Left cardiac atrium (tissue), 4 donors: ENCODE measurements at regions not wholly inside any gene's neighbourhood (a gene's known extent, or its start where the extent isn't known, plus 50 kb on each side); places are given as distances from the start of the nearest gene placed in this dataset.

Experiments used
- ATAC-seq, 2 donors: fragments of 200-7000 bp; cut with Tn5 transposase; one replicate each; pipeline ENCODE4 v1.9.1; 2020; ENCODE audit warnings: mild to moderate bottlenecking in 2 of 2, moderate library complexity in 2 of 2
- DNase-seq: peaks from one replicate; pipeline ENCODE4 v3.0.0-alpha.2; 2020
- intact Hi-C, 2 donors: fragments of 100-400 bp; cut with DNase I; formaldehyde crosslinking; loops; one replicate each; pipeline versions ENCODE4 v1.14.1 to v1.15.1; 2022 to 2023
- donor health status: DM: no; HTN: yes; CAD: no.
- donor health status: DM: no; HTN: yes; CAD: no; lungs with severe emphysema.
- donor health status: DM: yes; HTN: yes; CAD: no.
- donor health status: Dilated cardiomyopathy.

DNA sequence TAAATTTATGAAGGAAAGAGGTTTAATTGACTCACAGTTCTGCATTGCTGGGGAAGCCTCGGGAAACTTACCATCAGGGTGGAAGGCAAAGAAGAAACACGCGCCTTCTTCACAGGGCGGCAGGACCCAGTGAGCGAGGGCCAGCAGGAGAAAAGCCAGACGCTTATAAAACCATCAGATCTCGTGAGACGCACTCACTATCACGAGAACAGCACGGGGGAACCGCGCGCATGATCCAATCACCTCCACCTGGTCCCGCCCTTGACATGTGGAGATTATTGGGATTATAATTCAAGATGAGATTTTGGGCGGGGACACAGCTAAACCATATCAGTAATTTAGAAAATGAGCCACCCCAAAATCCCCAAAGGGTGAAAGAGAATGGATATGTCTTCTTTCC is 187.1 kb downstream of the RAP2A start:
- intact Hi-C loops: no loop called here
- ATAC-seq: no peak
- DNase-seq: no peak

DNA sequence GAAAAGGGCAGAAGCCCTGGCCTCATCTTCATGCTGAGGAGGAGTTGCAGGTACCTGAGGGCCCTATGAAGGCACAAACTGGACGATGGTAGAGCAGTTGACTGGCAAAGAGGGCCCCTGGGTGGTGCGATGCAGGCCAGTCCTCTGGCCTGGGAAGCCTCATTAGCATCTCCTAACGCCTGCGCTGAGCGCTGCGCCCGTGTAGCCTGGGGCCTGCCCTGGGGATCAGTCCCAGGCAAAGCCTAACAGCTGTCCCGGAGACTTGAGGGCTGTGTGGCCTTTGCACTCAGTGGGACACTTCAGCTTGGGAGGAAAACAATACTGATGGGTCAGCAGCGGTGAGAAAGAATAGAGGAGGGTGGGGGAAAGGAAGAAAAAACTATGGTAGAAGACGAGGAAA is 187.7 kb downstream of the RAP2A start:
- ATAC-seq (no peak), DNase-seq (no peak)
- intact Hi-C loops: no loop called here

DNA sequence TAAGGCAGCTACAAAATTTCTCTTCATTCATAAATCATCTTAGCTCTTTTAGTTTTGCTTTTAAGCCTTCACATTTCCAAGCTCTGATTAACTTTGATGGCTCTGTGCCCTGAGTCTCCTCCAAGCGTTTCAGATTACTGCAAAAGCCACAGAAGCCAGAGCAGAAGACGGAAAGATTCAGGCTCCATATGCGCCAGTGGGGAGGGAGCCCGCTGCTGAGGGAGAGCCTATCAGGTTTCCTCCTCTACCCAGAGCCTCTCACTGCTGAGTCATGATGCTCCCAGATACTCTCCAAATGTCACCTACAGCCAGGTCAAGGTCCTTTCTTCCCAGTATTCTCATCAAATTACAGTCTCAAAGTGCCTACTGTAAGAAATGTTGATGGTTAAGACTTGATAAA is 193.6 kb downstream of the RAP2A start:
- ATAC-seq (peak; percentile 94 to 97), DNase-seq (peak; percentile 62)

DNA sequence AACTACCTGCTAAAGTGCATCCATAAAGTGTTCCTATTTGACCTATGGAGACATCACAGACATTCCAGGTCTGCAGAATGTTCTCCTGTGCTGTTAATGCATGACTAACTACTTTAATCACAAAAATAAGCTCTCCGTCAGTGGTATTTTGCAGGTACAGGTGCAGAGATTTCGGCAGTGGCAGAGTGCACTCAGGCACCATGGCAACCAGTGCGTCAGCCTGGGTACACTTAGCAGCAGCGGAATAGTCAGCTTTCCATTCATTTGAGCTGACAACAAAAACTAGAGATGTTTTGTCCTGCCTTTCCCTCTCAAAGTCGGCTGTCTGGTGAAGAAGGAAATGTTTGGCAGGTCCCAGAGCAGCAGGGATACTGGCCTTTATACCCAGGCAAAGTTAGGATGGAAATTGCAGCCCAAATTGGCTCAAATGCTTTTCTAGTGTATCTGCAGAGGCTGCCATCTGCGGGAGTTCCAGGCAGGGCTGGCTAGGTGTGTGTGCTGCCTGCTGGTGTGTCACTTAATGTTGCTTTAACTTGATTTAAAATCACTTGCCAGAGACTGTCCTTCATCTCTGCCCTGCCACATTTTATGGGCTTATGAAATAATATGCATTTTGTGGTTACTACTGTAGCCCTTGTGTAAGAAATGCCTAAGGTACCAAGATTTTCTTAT is 195.8 kb downstream of the RAP2A start:
- ATAC-seq (no peak), DNase-seq (no peak)
- intact Hi-C loops: no loop called here

More for the DNA sequence above, 193.6 kb downstream of the RAP2A start:
- intact Hi-C loops: no loop called here

DNA sequence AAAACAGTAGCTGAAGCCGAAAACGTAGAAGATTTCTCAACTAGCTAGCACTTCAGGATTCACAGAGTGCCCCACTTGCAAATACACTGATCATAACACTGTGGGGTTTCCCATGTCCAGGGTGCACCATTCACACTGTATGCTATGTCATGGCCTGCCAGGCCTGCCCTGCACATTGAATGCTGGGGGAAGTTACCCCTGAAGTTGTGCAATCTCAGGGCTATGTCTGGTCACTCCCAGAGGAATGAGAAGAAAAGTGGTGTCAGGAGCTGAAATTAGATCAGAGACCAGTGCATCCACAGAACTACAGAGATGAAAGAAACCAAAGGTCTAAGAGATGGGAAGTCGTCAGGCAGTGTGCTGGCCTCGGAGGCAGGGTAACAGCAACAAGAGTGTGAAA is 196.8 kb downstream of the RAP2A start:
- ATAC-seq (no peak), DNase-seq (no peak)
- intact Hi-C loops: no loop called here

DNA sequence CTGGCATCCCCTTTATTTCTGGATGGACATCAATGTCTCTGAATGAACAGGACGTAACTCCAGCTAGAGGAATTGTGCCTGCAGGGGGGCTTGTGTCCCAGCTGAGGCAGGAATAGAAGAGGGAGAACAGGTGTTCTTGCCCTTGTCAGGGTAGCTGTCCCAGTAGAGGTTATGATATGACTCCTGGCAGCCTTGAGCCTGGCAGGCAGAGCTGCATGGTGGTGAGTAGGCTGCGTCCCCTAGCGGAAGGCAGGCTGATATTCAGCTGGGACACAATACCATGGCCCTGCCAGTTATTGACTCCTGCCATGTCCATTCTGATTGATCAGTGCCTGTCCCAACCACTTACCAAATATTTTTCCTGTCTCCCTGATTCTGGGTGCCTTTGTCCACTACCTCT is 197.2 kb downstream of the RAP2A start:
- intact Hi-C loops: no loop called here
- DNase-seq: no peak
- ATAC-seq: no peak

DNA sequence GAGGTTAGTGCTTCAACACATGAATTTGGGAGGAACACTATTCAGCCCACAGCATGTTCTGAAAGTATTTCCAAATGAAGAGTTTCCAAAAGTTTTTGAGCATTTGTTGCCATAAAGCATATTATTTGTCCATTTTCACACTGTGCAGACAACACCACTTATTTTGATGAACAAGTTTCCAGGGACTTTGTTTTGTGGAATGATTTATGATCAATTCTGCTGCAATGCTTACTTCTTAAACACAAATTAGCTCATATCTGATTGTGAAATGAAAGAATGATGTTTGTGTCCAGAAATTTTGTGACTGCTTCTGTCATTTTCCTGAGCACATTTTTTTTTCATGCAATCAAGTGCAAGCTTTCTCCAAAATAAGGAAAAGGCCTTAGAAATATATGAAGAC is 205.3 kb downstream of the RAP2A start:
- intact Hi-C loops: no loop called here
- ATAC-seq (no peak), DNase-seq (no peak)

DNA sequence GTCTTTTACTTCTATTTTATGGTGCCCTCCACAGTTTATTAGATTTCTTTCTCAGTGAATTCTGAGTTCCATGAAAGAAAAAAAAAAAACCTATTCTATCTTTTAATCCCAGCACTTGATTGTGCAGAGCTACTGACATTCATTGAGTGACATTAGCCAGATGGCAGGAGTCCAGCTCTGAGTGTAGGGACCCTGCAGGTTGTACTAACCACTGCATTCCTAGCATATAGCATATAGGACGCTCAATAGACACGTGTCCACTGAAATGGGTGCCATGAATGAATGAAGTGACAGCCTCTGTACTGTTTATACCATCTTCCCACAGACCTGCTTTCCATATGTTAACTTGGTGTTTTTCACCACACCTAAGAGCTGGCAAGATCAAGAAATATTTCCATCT is 206.3 kb downstream of the RAP2A start:
- intact Hi-C loops: no loop called here
- ATAC-seq: no peak
- DNase-seq: no peak

DNA sequence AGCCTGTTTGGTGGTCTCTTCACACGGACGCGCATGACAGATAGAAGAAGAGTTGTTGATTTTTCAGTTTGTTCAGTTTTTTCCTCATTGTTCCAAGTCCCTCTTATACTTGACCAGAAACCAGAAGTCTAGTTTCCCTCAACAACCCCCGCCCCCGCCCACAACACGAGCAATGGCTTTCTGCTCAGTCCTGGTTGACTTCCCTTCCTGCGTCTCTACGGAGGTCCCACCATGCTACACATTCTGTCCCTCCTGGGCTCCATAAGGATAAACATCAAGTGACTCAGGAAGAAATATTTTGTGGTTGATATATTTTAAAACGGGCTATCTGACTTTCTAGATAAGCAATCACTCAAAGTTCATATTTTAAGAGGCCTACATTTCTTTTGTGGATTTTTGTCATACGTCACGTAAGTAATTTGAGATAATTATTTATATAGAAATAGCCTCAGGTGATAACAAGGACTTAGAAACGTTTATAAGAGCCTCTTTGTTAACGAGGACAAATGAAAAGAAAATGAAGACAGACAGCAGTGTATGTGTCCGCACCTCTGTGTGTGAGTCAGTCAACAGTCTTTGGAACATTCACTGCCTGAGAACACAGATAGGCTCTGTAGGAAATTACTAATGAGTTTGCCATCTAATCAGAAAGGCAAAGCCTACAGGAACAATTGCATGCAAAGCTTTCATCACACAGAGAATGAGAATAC is 214.4 kb downstream of the RAP2A start:
- ATAC-seq: no peak
- intact Hi-C loops: no loop called here

DNA sequence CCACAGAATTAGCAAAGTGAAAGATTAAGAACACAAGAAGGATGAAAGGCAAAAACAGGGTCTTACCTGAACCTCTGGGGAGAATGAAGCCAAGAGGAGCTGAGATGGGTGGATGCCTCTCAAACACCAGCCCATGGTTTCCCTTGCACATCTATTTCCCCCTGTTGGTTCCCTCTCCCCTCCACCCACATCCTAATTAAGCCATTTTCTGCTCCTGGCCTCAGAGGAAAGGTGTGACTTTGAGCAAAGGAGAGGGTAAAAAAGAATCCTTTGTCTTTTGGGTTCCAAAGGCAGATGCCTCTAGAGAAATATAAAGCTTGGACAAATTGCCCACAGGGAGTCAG is 214.9 kb downstream of the RAP2A start:
- ATAC-seq (no peak), DNase-seq (no peak)
- intact Hi-C loops: no loop called here

More for the DNA sequence above, 214.4 kb downstream of the RAP2A start:
- DNase-seq: no peak

DNA sequence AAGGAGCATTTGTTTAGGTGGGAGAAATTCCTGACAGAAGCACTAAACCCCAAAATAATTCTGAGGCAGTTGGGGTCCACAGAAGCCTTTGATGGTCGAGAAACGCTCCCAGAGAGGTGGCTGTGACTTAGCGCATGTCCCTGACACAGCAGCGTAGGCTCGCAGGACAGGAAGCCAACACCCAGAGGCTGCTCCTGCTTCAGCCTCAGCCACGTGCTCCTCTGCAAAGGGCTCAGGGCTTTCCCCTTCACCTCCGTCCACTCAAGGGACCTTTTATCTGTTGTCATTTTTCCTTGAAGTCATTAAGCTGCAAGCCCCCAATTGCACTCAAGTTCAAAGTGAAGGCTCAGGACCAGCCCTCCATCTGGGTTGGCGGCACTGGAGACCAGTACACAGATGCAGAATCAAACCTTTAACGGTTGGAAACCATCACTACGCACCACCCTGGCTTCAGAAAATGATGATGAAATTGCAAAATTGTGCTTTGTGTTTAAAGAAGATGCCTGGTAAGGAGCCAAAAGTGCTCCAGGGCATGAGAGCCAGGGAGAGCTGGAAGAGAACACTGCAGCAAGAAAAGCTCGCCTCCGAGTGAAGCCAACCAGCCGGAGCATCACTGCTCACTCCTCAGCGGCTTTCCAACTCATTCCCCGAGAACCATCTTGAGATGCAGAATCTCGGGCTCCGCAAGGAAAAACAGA is 219.6 kb downstream of the RAP2A start:
- intact Hi-C loops: no loop called here

DNA sequence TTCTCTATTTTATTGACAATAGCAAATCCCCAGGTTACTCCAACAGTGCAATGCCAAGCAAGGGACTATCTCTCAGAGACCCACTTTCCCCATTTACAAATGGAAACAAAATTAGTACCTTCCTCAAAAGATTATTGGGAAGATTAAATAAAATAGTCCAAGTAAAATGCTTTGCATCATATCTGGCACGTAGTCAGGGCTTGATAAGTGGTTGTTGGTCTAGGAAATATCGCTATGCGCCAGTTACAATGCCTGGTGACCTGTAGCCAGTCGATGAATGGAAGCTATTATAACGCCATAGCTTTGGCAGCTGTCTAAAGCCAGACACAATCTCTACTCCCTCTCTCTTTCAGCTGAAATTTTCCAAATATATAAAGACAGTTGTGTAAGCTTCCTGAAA is 220.3 kb downstream of the RAP2A start:
- ATAC-seq: no peak
- intact Hi-C loops: no loop called here

More for the DNA sequence above, 219.6 kb downstream of the RAP2A start:
- DNase-seq (no peak), ATAC-seq (no peak)

DNA sequence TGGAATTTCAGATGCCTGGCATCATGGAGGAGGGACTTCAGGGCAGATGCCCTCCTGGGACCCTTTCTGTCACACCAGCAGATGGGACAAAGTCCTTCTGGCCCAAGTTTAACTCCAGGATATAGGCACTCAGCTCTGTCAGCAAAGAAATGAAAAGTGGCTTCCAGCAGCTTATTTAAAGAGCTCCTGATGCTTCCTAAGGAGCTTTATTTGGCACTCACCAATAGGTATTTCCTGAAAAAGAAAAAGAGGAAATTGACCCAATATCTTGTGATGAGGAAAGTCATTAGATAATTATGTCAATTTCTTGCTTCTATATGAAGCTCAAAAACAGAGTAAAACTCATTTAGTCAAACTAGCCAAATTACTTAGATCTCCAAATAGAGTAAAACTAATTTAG is 224.6 kb downstream of the RAP2A start:
- DNase-seq (no peak), ATAC-seq (no peak)
- intact Hi-C loops: no loop called here

More for the DNA sequence above, 220.3 kb downstream of the RAP2A start:
- DNase-seq: no peak

DNA sequence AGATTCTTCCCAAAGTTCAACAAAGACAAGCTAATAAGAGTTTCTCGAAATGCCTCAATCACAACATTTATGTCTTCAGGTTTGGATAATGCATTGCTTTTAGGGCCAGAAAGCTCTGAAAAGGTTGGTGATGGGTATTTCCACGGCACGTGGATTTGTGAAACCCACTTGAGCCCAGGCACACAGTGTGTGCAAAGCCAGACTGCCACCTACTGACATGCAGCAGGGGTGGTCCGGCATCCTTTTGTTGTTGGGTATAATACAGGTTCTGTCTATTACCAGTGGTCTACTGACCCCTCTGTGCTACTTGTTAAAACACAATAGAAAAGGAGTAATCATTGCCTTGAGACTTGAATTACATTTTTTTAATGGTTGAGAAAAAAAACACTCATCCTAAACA is 225.6 kb downstream of the RAP2A start:
- intact Hi-C loops: no loop called here
- DNase-seq (no peak), ATAC-seq (peak; percentile 34 to 55)

DNA sequence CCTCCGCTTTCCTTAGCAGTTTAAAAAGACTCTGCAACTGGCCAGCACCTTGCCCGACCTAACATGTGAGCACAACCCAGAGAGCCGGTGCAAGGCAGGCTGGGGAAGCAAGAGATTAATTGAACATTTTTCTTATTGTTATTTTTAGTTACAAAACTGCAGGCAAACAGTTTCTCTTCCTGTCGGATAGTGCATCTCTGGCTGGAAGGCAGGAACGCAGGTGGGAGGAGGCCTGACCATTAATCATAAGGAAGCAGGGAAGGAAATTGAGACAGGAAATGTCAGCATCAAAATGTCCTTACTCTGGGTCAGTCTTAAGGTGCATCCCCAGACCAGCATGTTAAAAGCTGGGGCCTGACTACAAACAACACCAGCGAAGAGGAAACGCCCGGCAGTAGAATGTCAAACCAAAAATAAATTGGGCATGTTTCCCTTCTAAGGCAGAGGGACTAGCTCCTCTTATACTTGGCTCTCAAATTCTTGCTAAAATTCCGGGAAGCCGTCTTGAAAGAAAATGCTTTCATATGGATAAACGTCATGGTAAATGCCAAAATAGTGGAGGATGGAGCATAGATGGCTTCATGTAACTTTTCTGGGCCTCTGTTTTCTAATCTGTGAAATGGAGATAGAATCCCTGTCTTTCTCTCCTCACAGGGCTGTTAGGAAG is 226.8 kb downstream of the RAP2A start:
- peak; percentile 23 to 84 for ATAC-seq
- peak; percentile 21 for DNase-seq
- intact Hi-C loops: no loop called here

DNA sequence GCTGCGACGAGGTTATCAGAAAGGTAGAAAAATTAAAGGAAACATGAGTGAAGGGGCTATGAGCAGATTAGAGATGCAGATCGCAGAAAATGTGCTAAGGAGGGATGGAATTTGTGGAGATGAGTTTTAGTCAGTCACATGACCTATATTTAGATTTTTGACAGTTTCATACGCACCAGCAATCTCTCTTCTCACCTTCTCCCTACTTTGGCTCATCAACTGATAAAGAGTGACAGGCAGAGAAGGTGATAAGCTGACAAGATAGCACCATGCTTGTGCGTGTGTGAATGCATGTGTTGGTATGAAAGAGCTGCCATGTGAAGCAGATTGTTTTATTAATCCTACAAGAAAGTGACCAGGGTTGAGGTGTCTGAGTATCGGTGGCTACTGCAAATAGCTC is 252.6 kb downstream of the RAP2A start:
- no peak for DNase-seq
- ATAC-seq: peak; percentile 23 to 30
- intact Hi-C loops: no loop called here

DNA sequence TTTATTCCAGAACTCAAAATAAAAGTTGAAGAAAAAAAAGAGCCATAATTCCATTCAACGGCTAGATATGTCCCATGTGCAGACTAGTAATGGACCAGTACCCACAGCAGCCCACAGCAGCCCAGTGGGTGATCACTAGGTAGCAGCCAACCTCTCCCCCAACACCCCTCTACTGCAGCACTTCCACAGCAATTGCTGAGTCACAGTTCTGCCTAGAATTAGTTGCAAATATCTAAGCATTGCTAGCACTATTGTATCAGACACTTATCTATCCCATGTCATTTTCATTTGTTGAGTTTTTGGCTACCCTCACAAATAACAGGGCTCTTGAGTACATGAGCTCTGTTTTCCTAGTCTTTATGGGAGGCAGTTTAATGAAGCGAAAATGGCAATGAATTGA is 258.7 kb downstream of the RAP2A start:
- intact Hi-C loops: no loop called here
- DNase-seq (no peak), ATAC-seq (no peak)

DNA sequence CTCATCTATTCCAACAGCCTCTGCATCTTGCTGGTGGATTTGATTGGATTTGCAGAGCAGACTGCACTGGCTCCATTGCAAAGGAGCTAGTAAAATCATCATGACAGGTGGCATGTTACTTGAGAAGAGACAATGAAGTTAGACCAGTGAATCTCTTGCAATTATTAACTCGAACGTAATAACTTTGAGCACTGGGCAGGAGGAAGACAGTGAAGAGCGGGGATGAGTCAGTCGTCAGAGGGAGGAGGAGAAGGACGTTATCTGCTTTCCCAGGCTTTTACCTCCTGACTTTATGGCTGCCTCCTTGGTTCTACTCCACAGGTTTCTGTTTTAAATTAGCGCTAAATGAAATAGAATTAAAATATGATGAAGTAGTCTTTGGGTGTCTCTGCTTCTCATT is 257.8 kb upstream of the IPO5 start:
- ATAC-seq (no peak), DNase-seq (no peak)
- intact Hi-C loops: no loop called here

DNA sequence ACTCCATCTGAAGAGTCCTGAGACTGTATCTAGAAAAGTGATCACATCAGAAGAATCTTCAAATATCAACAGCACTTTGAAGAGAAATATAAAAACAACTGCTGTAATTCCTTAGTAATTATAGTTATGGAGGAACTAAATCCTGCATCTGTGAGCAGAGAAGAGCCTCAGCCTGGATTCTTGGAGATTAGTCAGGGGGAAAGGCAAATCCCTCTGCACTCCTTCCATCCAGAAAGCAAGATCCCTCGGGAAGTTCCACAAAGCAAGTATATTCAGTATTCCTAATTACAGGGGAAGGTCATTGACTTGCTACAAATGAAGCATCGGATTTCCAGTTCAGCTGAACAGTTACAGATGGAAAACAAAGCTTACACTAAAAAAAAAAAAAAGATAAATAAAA is 256.6 kb upstream of the IPO5 start:
- intact Hi-C loops: no loop called here
- DNase-seq (no peak), ATAC-seq (no peak)

DNA sequence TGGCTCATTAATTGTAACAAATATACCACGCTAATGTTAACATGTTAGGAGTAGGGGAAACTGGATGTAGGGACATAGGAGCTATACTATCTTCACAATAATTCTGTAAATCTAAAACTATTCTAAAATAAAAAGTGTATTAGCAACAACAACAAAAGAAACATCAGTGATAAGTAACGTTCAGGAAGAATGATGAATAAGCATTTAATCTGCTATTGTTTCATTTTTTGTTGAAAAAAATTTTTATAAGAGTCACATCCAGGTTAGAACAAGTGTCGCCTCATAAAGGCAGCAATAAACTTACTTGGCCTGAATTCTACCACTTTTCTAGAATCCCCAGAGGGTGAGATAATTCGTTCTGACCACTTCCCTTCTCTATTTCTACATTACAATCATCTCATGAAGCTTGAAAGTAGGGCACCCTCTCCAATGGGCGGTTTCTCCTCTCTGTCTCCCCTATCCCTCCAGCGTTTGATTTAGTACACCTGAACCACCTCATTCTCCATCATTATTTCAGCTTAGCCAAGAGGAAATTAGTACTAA is 253.1 kb upstream of the IPO5 start:
- ATAC-seq (no peak), DNase-seq (no peak)
- intact Hi-C loops: no loop called here
